ENCODE measurements at regions not wholly inside any gene's neighbourhood (a gene's known extent, or its start where the extent isn't known, plus 50 kb on each side); places are given as distances from the start of the nearest gene placed in this dataset.
"Not testable (repeated sequence)": the region's sequence is repeated elsewhere in the genome, so short reads cannot be mapped to it uniquely, and the experiment has no call there.

DNA sequence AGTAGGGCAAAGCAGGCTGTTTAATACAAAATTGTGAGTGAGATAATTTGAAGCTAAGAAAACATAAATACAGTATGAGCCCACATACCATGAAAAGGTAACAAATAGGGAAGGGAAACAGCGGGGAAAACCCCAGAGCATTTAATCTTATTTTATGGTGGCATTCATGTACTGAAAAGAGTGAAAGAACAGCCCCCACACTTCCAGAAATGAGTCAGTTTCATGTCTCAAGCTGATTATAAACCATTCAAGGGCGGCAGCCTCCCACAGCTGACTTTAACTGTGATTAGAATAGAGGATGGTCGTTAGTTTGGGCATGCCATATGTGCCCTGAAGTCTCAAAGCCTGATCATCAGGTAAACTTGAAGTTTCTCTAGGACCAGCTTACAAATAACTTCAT is 64.5 kb downstream of the FOXG1 start:
- Histone ChIP-seq H2AFZ (ENCODE audit: low read depth) (no peak overlapping the region), H3K36me3 (ENCODE audit: insufficient read depth) (no peaks in the 10 kb centered on the region), H3K4me2 (no peak overlapping the region), H3K79me2 (ENCODE audit: insufficient read depth, low read depth) (no peaks in the 10 kb centered on the region), H4K20me1 (ENCODE audit: insufficient read depth) (no peaks in the 10 kb centered on the region), H3K27me3 (ENCODE audit: insufficient read depth, low read depth) (no peaks in the 10 kb centered on the region), H3K9ac (no peak overlapping the region), H3K27ac (no peak overlapping the region), H3K4me3 (IDR thresholded peaks at IDR 0.05; ENCODE audit: insufficient read depth, low read depth, low read length) (no peak overlapping the region), H3K4me1 (ENCODE audit: low read depth, poor library complexity, severe bottlenecking) (peaks cover 15% of the 10 kb centered on the region)
- no peak for TF ChIP-seq CTCF (conservative IDR thresholded peaks at IDR 0.05; ENCODE audit: low read depth, low read length)

DNA sequence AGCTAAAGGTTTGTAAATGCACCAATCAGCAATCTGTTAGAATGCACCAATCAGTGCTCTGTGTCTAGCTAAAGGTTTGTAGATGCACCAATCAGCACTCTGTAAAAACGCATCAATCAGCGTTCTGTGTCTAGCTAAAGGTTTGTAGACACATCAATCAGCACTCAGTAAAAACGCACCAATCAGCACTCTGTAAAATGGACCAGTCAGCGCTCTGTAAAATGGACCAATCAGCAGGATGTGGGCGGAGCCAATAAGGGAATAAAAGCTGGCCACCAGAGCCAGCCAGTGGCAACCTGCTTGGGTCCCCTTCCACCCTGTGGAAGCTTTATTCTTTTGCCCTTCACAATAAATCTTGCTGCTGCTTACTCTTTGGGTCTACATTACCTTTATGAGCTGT is 76.0 kb downstream of the FOXG1 start:
- not testable (repeated sequence) for H3K9ac ChIP-seq; H4K20me1 ChIP-seq (ENCODE audit: insufficient read depth); H3K4me3 ChIP-seq (IDR thresholded peaks at IDR 0.05; ENCODE audit: insufficient read depth, low read depth, low read length); H3K36me3 ChIP-seq (ENCODE audit: insufficient read depth); H3K27ac ChIP-seq; H2AFZ ChIP-seq (ENCODE audit: low read depth); H3K27me3 ChIP-seq (ENCODE audit: insufficient read depth, low read depth); H3K4me1 ChIP-seq (ENCODE audit: low read depth, poor library complexity, severe bottlenecking); H3K4me2 ChIP-seq; H3K79me2 ChIP-seq (ENCODE audit: insufficient read depth, low read depth)

DNA sequence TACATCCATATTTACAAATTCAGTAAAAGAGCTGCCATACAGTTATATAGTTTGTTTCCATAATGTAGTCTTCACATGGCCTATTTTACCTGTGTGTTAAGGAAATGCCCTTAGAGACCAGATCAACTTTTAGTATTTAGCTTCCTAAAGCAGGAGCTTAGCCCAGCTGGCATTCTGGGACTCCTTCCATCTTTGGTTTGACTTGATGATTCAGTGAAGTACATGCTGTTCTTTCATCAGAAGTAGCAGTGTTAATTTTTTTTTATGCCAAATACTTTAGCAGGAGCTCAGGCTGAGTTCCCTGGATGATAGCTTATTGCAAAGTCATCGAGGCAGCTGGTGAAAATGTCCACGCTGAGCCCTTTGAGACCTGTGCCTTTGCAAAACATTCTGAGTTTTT is 101.0 kb downstream of the FOXG1 start:
- Histone ChIP-seq H3K9ac (no peak overlapping the region), H3K27me3 (ENCODE audit: insufficient read depth, low read depth) (no peaks in the 10 kb centered on the region), H3K36me3 (ENCODE audit: insufficient read depth) (no peaks in the 10 kb centered on the region), H3K4me2 (no peak overlapping the region), H3K27ac (no peak overlapping the region), H4K20me1 (ENCODE audit: insufficient read depth) (no peaks in the 10 kb centered on the region), H3K4me1 (ENCODE audit: low read depth, poor library complexity, severe bottlenecking) (peaks cover 9% of the 10 kb centered on the region), H2AFZ (ENCODE audit: low read depth) (no peak overlapping the region), H3K4me3 (IDR thresholded peaks at IDR 0.05; ENCODE audit: insufficient read depth, low read depth, low read length) (no peak overlapping the region), H3K79me2 (ENCODE audit: insufficient read depth, low read depth) (no peaks in the 10 kb centered on the region)
- TF ChIP-seq CTCF (conservative IDR thresholded peaks at IDR 0.05; ENCODE audit: low read depth, low read length), result no peak

- peak overlapping the region; percentile 21; the same call in 1 of the 2 replicates for H3K4me2 ChIP-seq
- H3K4me3 ChIP-seq (IDR thresholded peaks at IDR 0.05; ENCODE audit: insufficient read depth, low read depth, low read length), result no peak overlapping the region
- H3K36me3 ChIP-seq (ENCODE audit: insufficient read depth), result no peaks in the 10 kb centered on the region
- H3K9ac ChIP-seq, result no peak overlapping the region
- no peaks in the 10 kb centered on the region for H4K20me1 ChIP-seq (ENCODE audit: insufficient read depth)
- no peaks in the 10 kb centered on the region for H3K79me2 ChIP-seq (ENCODE audit: insufficient read depth, low read depth)
- peak overlapping the region; percentile 41; the same call in 1 of the 2 replicates for H2AFZ ChIP-seq (ENCODE audit: low read depth)
- no peaks in the 10 kb centered on the region for H3K27me3 ChIP-seq (ENCODE audit: insufficient read depth, low read depth)
- peak overlapping the region; percentile 22; the same call in 1 of the 2 replicates for H3K27ac ChIP-seq
- peaks cover 9% of the 10 kb centered on the region for H3K4me1 ChIP-seq (ENCODE audit: low read depth, poor library complexity, severe bottlenecking)
- no peak for TF ChIP-seq CTCF (conservative IDR thresholded peaks at IDR 0.05; ENCODE audit: low read depth, low read length)
These were observed 103.5 kb downstream of the FOXG1 start for GRCh38 chr14:28870033-28870564.

- Histone ChIP-seq H3K4me2 (no peak overlapping the region), H3K27ac (no peak overlapping the region), H3K27me3 (ENCODE audit: insufficient read depth, low read depth) (no peaks in the 10 kb centered on the region)
These were observed 109.5 kb downstream of the FOXG1 start for GRCh38 chr14:28875934-28876571.

More at GRCh38 chr14:28875934-28876571, 109.5 kb downstream of the FOXG1 start:
- Histone ChIP-seq H3K4me1 (ENCODE audit: low read depth, poor library complexity, severe bottlenecking) (no peaks in the 10 kb centered on the region), H3K79me2 (ENCODE audit: insufficient read depth, low read depth) (no peaks in the 10 kb centered on the region), H4K20me1 (ENCODE audit: insufficient read depth) (no peaks in the 10 kb centered on the region), H2AFZ (ENCODE audit: low read depth) (no peak overlapping the region), H3K36me3 (ENCODE audit: insufficient read depth) (no peaks in the 10 kb centered on the region), H3K4me3 (IDR thresholded peaks at IDR 0.05; ENCODE audit: insufficient read depth, low read depth, low read length) (no peak overlapping the region), H3K9ac (no peak overlapping the region)
- TF ChIP-seq CTCF (conservative IDR thresholded peaks at IDR 0.05; ENCODE audit: low read depth, low read length), result no peak

All from KMS-11 (cell line).